CD4-positive, alpha-beta T cell (primary cell): ENCODE measurements at regions not wholly inside any gene's neighbourhood (a gene's known extent, or its start where the extent isn't known, plus 50 kb on each side); places are given as distances from the start of the nearest gene placed in this dataset.
"Not testable (repeated sequence)": the region's sequence is repeated elsewhere in the genome, so short reads cannot be mapped to it uniquely, and the experiment has no call there.

Experiments
- ATAC-seq: fragments of 200-7000 bp; cut with Tn5 transposase; one replicate; pipeline ENCODE4 v1.10.0; 2022; ENCODE audit warnings: mild to moderate bottlenecking; ENCODE audit not compliant: poor library complexity
- CTCF ChIA-PET: fragments of 350-600 bp; sonication (Branson Sonifier 250); formaldehyde crosslinking; loops from one replicate; lab custom pipeline; 2021; ENCODE audit warnings: antibody characterized with exemption, inconsistent platforms; lab: Charles Lee
- POLR2A ChIA-PET: fragments of 350-600 bp; sonication (Branson Sonifier 250); formaldehyde crosslinking; loops from one replicate; lab custom pipeline; 2021; ENCODE audit warnings: antibody characterized with exemption, inconsistent platforms; lab: Charles Lee
- DNase-seq, 14 experiments: peaks; one replicate each; pipeline ENCODE4 v3.0.0-alpha.2; 2013 to 2020; ENCODE audit warnings: mixed read lengths in 2 of 14
- H3K27ac ChIP-seq, 2 donors: one replicate each; pipeline versions ENCODE4 v1.5.1 to v1.7.0; 2013; ENCODE audit warnings: low read length in 2 of 2, low read depth in 1 of 2, mild to moderate bottlenecking in 1 of 2
- H3K27me3 ChIP-seq, 2 experiments: 1 replicate in 1 of 2; 2 replicates in 1 of 2; pipeline versions ENCODE4 v1.6.1 to v1.7.0; 2013; ENCODE audit warnings: low read length in 2 of 2, control low read depth in 1 of 2, mild to moderate bottlenecking in 1 of 2, moderate library complexity in 1 of 2; ENCODE audit not compliant: insufficient read depth in 2 of 2, control insufficient read depth in 1 of 2
- H3K36me3 ChIP-seq: one replicate; pipeline ENCODE4 v1.6.1; 2013; ENCODE audit warnings: low read length, control low read depth; ENCODE audit not compliant: insufficient read depth
- H3K4me1 ChIP-seq: one replicate; pipeline ENCODE4 v1.6.1; 2013; ENCODE audit warnings: low read length, control low read depth; ENCODE audit not compliant: insufficient read depth
- H3K4me3 ChIP-seq: one replicate; pipeline ENCODE4 v1.5.1; 2013; ENCODE audit warnings: mild to moderate bottlenecking, low read length, moderate library complexity
- H3K9me3 ChIP-seq, 2 experiments: 1 replicate in 1 of 2; 2 replicates in 1 of 2; pipeline versions ENCODE4 v1.6.1 to v1.7.0; 2013; ENCODE audit warnings: low read length in 2 of 2, mild to moderate bottlenecking in 2 of 2, control low read depth in 1 of 2, moderate library complexity in 1 of 2; ENCODE audit not compliant: control insufficient read depth in 1 of 2, insufficient read depth in 1 of 2
- H3K27ac Mint-ChIP-seq: one replicate; pipeline ENCODE4 v1.8.0; 2020; ENCODE audit warnings: mixed read lengths
- H3K27me3 Mint-ChIP-seq: one replicate; pipeline ENCODE4 v1.8.0; 2021; ENCODE audit warnings: mixed read lengths
- H3K36me3 Mint-ChIP-seq: one replicate; pipeline ENCODE4 v1.8.0; 2021; ENCODE audit warnings: low read depth, mixed read lengths
- H3K4me1 Mint-ChIP-seq: one replicate; pipeline ENCODE4 v1.8.0; 2021; ENCODE audit warnings: low read depth, mixed read lengths
- H3K4me3 Mint-ChIP-seq: one replicate; pipeline ENCODE4 v1.8.0; 2020; ENCODE audit warnings: mild to moderate bottlenecking, mixed read lengths
- H3K9me3 Mint-ChIP-seq: one replicate; pipeline ENCODE4 v1.8.0; 2020; ENCODE audit warnings: mixed read lengths
- CTCF ChIP-seq: fragments of 200-600 bp; IDR thresholded peaks from one replicate; pipeline ENCODE4 v1.8.0; 2022; ENCODE audit warnings: antibody characterized with exemption, mild to moderate bottlenecking
- intact Hi-C, 2 experiments: fragments of 100-400 bp; cut with DNase I in 1 of 2; cut with micrococcal nuclease in 1 of 2; formaldehyde crosslinking; loops; one replicate each; pipeline versions ENCODE4 v1.15.1 to v1.9.0; 2023 to 2025; cut with DNase I, micrococcal nuclease

- ATAC-seq (no peak), DNase-seq (no peak)
- CTCF ChIA-PET: no interaction called here
- no peak overlapping the region for H3K4me3 ChIP-seq
- H3K9me3 ChIP-seq: peaks cover 0 to 16% of the 10 kb centered on the region in 2 experiments
- no peaks in the 10 kb centered on the region for H3K36me3 ChIP-seq
- no peaks in the 10 kb centered on the region for H3K27me3 ChIP-seq
- H3K4me1 Mint-ChIP-seq: no peaks in the 10 kb centered on the region
- no peak overlapping the region for H3K4me3 Mint-ChIP-seq
- intact Hi-C loops: no loop called here
- TF ChIP-seq CTCF: no peak
- POLR2A ChIA-PET: no interaction called here
- H3K27ac Mint-ChIP-seq: no peak overlapping the region
- peaks cover 8% of the 10 kb centered on the region for H3K9me3 Mint-ChIP-seq
- no peaks in the 10 kb centered on the region for H3K27me3 Mint-ChIP-seq
- no peaks in the 10 kb centered on the region for H3K36me3 Mint-ChIP-seq
- no peak overlapping the region for H3K27ac ChIP-seq
- H3K4me1 ChIP-seq: no peaks in the 10 kb centered on the region
Measured at GRCh38 chr2:124983595-124983994, 958.5 kb downstream of the CNTNAP5 start.

DNA sequence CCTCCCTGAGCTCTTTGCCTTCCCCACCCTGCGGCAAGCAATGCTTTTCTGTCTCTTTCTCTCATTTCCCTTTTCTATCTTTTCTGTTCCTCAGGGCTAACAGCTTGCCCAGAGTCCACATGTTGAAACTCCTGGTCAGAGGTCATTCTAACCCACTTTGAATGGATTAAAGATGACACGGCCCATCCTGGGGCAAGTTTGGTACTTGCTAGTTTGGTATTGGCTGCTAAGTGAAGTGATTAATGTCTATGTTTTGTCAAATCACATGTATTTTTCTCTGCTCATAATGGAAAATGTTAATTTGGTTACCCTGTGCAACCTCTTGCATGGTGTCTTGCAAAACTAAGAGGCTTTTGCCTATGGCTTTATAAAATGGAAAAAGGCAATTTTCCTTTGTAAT is 960.2 kb downstream of the CNTNAP5 start:
- ChIA-PET POLR2A (no interaction called here), CTCF (no interaction called here)
- Mint-ChIP-seq H3K4me1 (no peaks in the 10 kb centered on the region), H3K36me3 (no peaks in the 10 kb centered on the region), H3K9me3 (peaks cover 6% of the 10 kb centered on the region), H3K27me3 (no peaks in the 10 kb centered on the region), H3K27ac (no peak overlapping the region), H3K4me3 (no peak overlapping the region)
- Histone ChIP-seq H3K36me3 (no peaks in the 10 kb centered on the region), H3K4me1 (no peaks in the 10 kb centered on the region), H3K4me3 (no peak overlapping the region), H3K9me3 (peaks cover 0 to 17% of the 10 kb centered on the region in 2 experiments), H3K27me3 (no peaks in the 10 kb centered on the region), H3K27ac (no peak overlapping the region)
- no peak for TF ChIP-seq CTCF
- intact Hi-C loops: no loop called here
- ATAC-seq (no peak), DNase-seq (no peak)

- no peak for TF ChIP-seq CTCF
- no peaks in the 10 kb centered on the region for H3K4me1 Mint-ChIP-seq
- POLR2A ChIA-PET: no interaction called here
Measured at GRCh38 chr2:124986136-124986535, 961.0 kb downstream of the CNTNAP5 start.

GRCh38 chr2:124986870-124987269 is 961.8 kb downstream of the CNTNAP5 start:
- H3K4me3 Mint-ChIP-seq, H3K4me1 Mint-ChIP-seq, H3K27me3 Mint-ChIP-seq, H3K36me3 ChIP-seq, H3K27ac Mint-ChIP-seq, intact Hi-C loops, H3K4me3 ChIP-seq, H3K36me3 Mint-ChIP-seq, ATAC-seq, DNase-seq, H3K27ac ChIP-seq, H3K4me1 ChIP-seq, H3K27me3 ChIP-seq, CTCF ChIA-PET, POLR2A ChIA-PET: not testable (repeated sequence)
- H3K9me3 ChIP-seq: peaks cover 0 to 17% of the 10 kb centered on the region in 2 experiments
- peaks cover 13% of the 10 kb centered on the region for H3K9me3 Mint-ChIP-seq

More at GRCh38 chr2:124986136-124986535, 961.0 kb downstream of the CNTNAP5 start:
- intact Hi-C loops: no loop called here
- Histone ChIP-seq H3K27me3 (no peaks in the 10 kb centered on the region), H3K27ac (no peak overlapping the region), H3K36me3 (no peaks in the 10 kb centered on the region), H3K4me3 (no peak overlapping the region), H3K4me1 (no peaks in the 10 kb centered on the region), H3K9me3 (peaks cover 0 to 17% of the 10 kb centered on the region in 2 experiments)
- Mint-ChIP-seq H3K27ac (no peak overlapping the region), H3K9me3 (peaks cover 12% of the 10 kb centered on the region), H3K27me3 (no peaks in the 10 kb centered on the region), H3K4me3 (no peak overlapping the region), H3K36me3 (no peaks in the 10 kb centered on the region)
- ATAC-seq (no peak), DNase-seq (no peak)
- CTCF ChIA-PET: no interaction called here

- POLR2A ChIA-PET, H3K27ac Mint-ChIP-seq, H3K27me3 Mint-ChIP-seq, DNase-seq, H3K36me3 Mint-ChIP-seq, H3K4me3 Mint-ChIP-seq, intact Hi-C loops, H3K27me3 ChIP-seq, ATAC-seq, CTCF ChIA-PET, H3K36me3 ChIP-seq, H3K27ac ChIP-seq, H3K4me1 ChIP-seq, H3K4me3 ChIP-seq, H3K4me1 Mint-ChIP-seq: not testable (repeated sequence)
- peaks cover 0 to 17% of the 10 kb centered on the region in 2 experiments for H3K9me3 ChIP-seq
- peaks cover 13% of the 10 kb centered on the region for H3K9me3 Mint-ChIP-seq
Measured at GRCh38 chr2:124987436-124987835, 962.3 kb downstream of the CNTNAP5 start.
